HG02870 (cell line): ENCODE measurements at regions not wholly inside any gene's neighbourhood (a gene's known extent, or its start where the extent isn't known, plus 50 kb on each side); places are given as distances from the start of the nearest gene placed in this dataset.

Source experiments
- ATAC-seq: cut with Tn5 transposase; IDR thresholded peaks from one replicate; pipeline ENCODE4 v1.9.1; 2021; ENCODE audit warnings: mild to moderate bottlenecking, moderate library complexity; ENCODE audit not compliant: unreplicated experiment

- ATAC-seq: no peak
These were observed 54.9 kb upstream of the IRF2 start for GRCh38 chr4:184529283-184529682.

- ATAC-seq: no peak
These were observed 54.4 kb upstream of the IRF2 start for GRCh38 chr4:184528713-184529112.

DNA sequence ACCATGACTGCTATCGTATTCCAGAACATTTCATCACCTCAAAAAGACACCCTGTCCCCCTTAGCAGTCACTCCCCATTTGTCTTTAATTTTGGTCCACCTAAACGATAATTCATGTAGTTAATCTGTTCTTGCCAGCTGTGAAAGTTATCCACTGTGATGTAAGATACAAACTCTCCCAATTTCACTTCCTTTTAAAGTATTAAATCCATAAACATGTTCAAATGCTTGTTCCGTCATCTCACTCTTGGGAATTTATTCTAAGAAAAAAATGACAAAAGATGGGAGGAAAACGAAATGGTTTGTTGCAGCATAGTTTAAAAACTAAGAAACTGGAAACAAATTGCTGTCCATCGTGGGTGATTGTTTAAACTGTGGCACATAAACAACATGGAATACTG lies 53.7 kb upstream of the IRF2 start:
- ATAC-seq: no peak

DNA sequence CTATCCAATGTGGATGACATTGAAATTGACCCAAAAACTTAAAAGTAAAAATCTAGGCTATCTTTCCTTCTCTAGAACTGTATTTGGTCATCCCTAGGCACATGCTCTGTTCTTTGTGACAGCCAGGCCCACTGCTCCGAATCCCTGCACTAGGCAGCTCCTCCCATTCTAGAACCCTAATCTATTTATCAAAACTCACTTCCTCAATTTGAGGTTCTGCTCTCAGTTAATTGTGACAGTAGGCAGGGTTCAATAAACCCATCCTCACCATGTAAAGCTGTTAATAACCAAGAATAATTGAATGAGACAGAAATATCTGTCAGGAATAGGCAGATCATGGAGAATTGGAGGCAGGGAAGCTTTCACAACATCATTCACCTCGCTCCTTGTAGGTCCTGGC lies 51.9 kb upstream of the IRF2 start:
- no peak for ATAC-seq
